ENCODE measurements at regions not wholly inside any gene's neighbourhood (a gene's known extent, or its start where the extent isn't known, plus 50 kb on each side); places are given as distances from the start of the nearest gene placed in this dataset.

- no peaks in the 10 kb centered on the region for H3F3A ChIP-seq (ENCODE audit: control insufficient read depth, insufficient read depth)
- TF ChIP-seq CTCF (IDR thresholded peaks at IDR 0.05; ENCODE audit: low read depth, low read length, poor library complexity, severe bottlenecking) (no peak), EZH2phosphoT487 (IDR thresholded peaks at IDR 0.05; ENCODE audit: borderline replicate concordance, low read length) (no peak)
- H3K4me3 ChIP-seq (ENCODE audit: low read length) = no peak overlapping the region
These were observed 175.0 kb upstream of the EPHA5 start for GRCh38 chr4:65845199-65845773.

GRCh38 chr4:65839164-65839931 lies 169.1 kb upstream of the EPHA5 start:
- no peak for TF ChIP-seq EZH2phosphoT487 (IDR thresholded peaks at IDR 0.05; ENCODE audit: borderline replicate concordance, low read length)
- no peak for TF ChIP-seq CTCF (IDR thresholded peaks at IDR 0.05; ENCODE audit: low read depth, low read length, poor library complexity, severe bottlenecking)
- no peak overlapping the region for H3K27ac ChIP-seq (ENCODE audit: low read depth, low read length)
- H3K79me2 ChIP-seq (ENCODE audit: control insufficient read depth, low read length) = no peaks in the 10 kb centered on the region
- H3K36me3 ChIP-seq (ENCODE audit: control insufficient read depth, low read length) = no peaks in the 10 kb centered on the region
- no peaks in the 10 kb centered on the region for H3K9me2 ChIP-seq (replicated peaks; ENCODE audit: control insufficient read depth, low read length)
- no peaks in the 10 kb centered on the region for H3K4me1 ChIP-seq (ENCODE audit: control insufficient read depth, low read length)
- no peaks in the 10 kb centered on the region for H3K9me3 ChIP-seq (ENCODE audit: control insufficient read depth, insufficient read depth, low read length)
- H3K4me2 ChIP-seq (ENCODE audit: low read length) = no peak overlapping the region
- no peak overlapping the region for H3K4me3 ChIP-seq (ENCODE audit: low read length)
- no peaks in the 10 kb centered on the region for H4K20me1 ChIP-seq (ENCODE audit: control insufficient read depth, insufficient read depth, low read depth, low read length)
- no peaks in the 10 kb centered on the region for H3K27me3 ChIP-seq (ENCODE audit: control insufficient read depth, low read length)
- H3F3A ChIP-seq (ENCODE audit: control insufficient read depth, insufficient read depth) = no peaks in the 10 kb centered on the region

More at GRCh38 chr4:65845199-65845773, 175.0 kb upstream of the EPHA5 start:
- Histone ChIP-seq H3K4me2 (ENCODE audit: low read length) (no peak overlapping the region), H3K4me1 (ENCODE audit: control insufficient read depth, low read length) (no peaks in the 10 kb centered on the region), H3K27me3 (ENCODE audit: control insufficient read depth, low read length) (no peaks in the 10 kb centered on the region), H3K79me2 (ENCODE audit: control insufficient read depth, low read length) (no peaks in the 10 kb centered on the region), H3K36me3 (ENCODE audit: control insufficient read depth, low read length) (no peaks in the 10 kb centered on the region), H3K9me3 (ENCODE audit: control insufficient read depth, insufficient read depth, low read length) (no peaks in the 10 kb centered on the region), H3K9me2 (replicated peaks; ENCODE audit: control insufficient read depth, low read length) (no peaks in the 10 kb centered on the region), H3K27ac (ENCODE audit: low read depth, low read length) (no peak overlapping the region), H4K20me1 (ENCODE audit: control insufficient read depth, insufficient read depth, low read depth, low read length) (no peaks in the 10 kb centered on the region)

GRCh38 chr4:65834707-65835106 lies 164.4 kb upstream of the EPHA5 start:
- Histone ChIP-seq H3F3A (ENCODE audit: control insufficient read depth, insufficient read depth) (no peaks in the 10 kb centered on the region), H3K4me1 (ENCODE audit: control insufficient read depth, low read length) (no peaks in the 10 kb centered on the region), H3K36me3 (ENCODE audit: control insufficient read depth, low read length) (no peaks in the 10 kb centered on the region), H3K4me2 (ENCODE audit: low read length) (no peak overlapping the region), H3K4me3 (ENCODE audit: low read length) (no peak overlapping the region), H3K9me3 (ENCODE audit: control insufficient read depth, insufficient read depth, low read length) (no peaks in the 10 kb centered on the region), H3K79me2 (ENCODE audit: control insufficient read depth, low read length) (no peaks in the 10 kb centered on the region), H3K27me3 (ENCODE audit: control insufficient read depth, low read length) (no peaks in the 10 kb centered on the region), H4K20me1 (ENCODE audit: control insufficient read depth, insufficient read depth, low read depth, low read length) (no peaks in the 10 kb centered on the region), H3K9me2 (replicated peaks; ENCODE audit: control insufficient read depth, low read length) (no peaks in the 10 kb centered on the region), H3K27ac (ENCODE audit: low read depth, low read length) (no peak overlapping the region)
- TF ChIP-seq EZH2phosphoT487 (IDR thresholded peaks at IDR 0.05; ENCODE audit: borderline replicate concordance, low read length) (no peak), CTCF (IDR thresholded peaks at IDR 0.05; ENCODE audit: low read depth, low read length, poor library complexity, severe bottlenecking) (no peak)
